Neuron (in vitro differentiated cells): ENCODE measurements at regions not wholly inside any gene's neighbourhood (a gene's known extent, or its start where the extent isn't known, plus 50 kb on each side); places are given as distances from the start of the nearest gene placed in this dataset.

Source experiments
- H2AFZ ChIP-seq: one replicate; pipeline ENCODE4 v1.6.1; 2013; ENCODE audit warnings: low read depth, mild to moderate bottlenecking, inconsistent platforms, low read length, moderate library complexity
- H3K27me3 ChIP-seq: one replicate; pipeline ENCODE4 v1.6.1; 2013; ENCODE audit warnings: low read length; ENCODE audit not compliant: insufficient read depth
- H3K36me3 ChIP-seq: one replicate; pipeline ENCODE4 v1.6.1; 2013; ENCODE audit warnings: low read length; ENCODE audit not compliant: insufficient read depth
- H3K4me1 ChIP-seq: one replicate; pipeline ENCODE4 v1.6.1; 2013; ENCODE audit warnings: low read length; ENCODE audit not compliant: insufficient read depth
- H3K4me3 ChIP-seq: 2 replicates; pipeline ENCODE4 v1.5.1; 2013; ENCODE audit warnings: mild to moderate bottlenecking, low read length, moderate library complexity
- H3K9me3 ChIP-seq: one replicate; pipeline ENCODE4 v1.6.1; 2013; ENCODE audit warnings: low read length

DNA sequence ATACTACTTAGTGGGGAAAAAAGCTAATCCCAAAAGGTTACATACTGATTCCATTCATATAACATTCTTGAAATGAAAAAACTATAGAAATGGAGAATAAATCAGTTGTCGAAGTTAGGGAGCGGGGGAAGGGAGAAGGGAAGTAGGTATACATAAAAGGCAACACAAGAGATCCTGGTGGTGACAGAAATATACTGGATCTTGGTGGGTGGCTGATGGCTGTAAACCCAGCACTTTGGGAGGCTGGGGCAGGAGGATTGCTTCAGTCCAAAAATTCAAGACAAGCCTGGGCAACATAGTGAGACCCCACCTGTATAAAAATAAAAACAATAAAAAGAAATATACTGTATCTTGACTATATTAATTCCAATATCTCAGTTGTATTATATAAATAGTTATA lies 105.7 kb upstream of the LGSN start:
- H3K36me3 ChIP-seq: no peaks in the 10 kb centered on the region

DNA sequence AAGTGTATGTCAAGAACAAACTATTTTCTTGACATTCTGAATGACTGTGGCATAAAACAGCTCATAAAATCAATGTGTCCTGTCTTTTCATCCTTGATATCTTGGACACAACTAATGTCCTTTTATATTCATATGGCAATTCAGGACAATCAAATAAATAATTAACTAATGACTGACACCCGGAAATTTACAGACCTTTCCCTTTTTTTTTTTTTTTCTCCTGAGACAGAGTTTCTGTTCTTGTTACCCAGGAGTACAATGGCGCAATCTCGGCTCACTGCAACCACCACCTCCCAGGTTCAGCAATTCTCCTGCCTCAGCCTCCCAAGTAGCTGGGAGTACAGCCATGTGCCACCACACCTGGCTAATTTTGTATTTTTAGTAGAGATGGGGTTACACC lies 107.1 kb upstream of the LGSN start:
- Histone ChIP-seq H2AFZ (no peak overlapping the region), H3K4me3 (no peak overlapping the region), H3K27me3 (no peaks in the 10 kb centered on the region), H3K4me1 (no peaks in the 10 kb centered on the region), H3K9me3 (no peaks in the 10 kb centered on the region), H3K36me3 (no peaks in the 10 kb centered on the region)

More for the DNA sequence above, 105.7 kb upstream of the LGSN start:
- Histone ChIP-seq H2AFZ (no peak overlapping the region), H3K9me3 (no peaks in the 10 kb centered on the region), H3K4me3 (no peak overlapping the region), H3K4me1 (no peaks in the 10 kb centered on the region), H3K27me3 (no peaks in the 10 kb centered on the region)

DNA sequence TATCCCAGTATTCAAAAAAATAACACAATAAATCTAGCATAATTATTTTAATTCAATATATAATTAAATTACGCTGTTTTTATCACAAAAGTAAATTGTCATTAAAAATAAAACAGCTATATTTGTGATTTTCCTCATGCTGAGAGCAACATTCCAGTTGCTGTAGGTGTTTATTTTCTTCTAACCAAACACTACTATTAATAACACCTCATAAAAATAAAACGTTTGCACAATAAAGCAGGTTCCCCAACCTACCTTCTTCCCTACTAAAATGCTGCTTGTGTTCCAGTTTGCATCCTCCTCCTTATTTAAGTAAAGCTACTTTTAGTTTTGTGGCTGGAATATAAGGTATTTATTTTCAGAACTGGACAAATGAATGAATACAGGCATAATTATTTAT lies 108.2 kb upstream of the LGSN start:
- no peaks in the 10 kb centered on the region for H3K4me1 ChIP-seq

DNA sequence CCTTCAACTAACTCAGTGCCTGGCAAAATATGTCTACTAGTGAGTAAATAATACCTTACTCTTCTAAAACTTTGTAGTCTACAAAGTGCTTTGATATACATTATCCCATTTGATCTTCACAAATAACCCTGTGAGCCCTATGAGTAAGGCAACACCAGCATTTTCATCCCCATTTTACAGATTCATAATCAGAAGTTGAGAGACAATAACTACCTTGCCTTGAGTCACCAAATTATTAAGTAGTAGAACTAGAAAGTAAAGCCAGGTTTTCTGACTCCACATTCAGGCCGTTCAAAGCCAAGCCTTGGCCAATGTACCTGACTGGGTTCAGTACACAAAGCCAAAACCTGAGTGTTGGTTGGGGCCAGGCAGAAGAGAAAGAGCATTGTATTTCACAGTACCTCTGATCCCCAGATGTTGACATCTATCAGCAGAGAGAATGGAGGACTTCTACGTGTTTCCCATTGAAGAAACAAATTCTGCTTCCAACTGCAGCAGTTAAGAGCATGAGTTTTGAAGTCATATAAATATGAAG lies 111.3 kb upstream of the LGSN start:
- H3K4me3 ChIP-seq: no peak overlapping the region

More for the DNA sequence above, 108.2 kb upstream of the LGSN start:
- Histone ChIP-seq H3K27me3 (no peaks in the 10 kb centered on the region), H3K4me3 (no peak overlapping the region), H2AFZ (no peak overlapping the region), H3K36me3 (no peaks in the 10 kb centered on the region), H3K9me3 (no peaks in the 10 kb centered on the region)

DNA sequence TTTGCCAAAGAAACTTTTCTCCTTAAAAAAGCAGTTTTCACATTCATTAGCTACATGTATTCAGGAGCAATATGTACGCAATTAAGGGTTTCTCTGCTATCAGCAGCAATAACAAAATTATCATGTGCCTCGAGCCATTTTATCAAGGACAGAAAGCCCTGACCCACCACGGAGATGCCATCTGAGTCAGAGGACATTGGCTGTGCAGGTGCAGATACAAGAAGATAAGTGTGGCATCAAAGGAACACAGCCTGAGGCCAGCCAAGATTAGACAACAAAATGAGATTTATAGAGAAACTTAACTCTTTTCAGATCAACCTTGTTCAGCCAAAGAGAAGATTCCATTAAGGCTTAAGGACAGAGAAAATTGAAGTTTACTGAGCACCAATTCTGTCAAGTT lies 115.2 kb upstream of the LGSN start:
- no peaks in the 10 kb centered on the region for H3K4me1 ChIP-seq

More for the DNA sequence above, 111.3 kb upstream of the LGSN start:
- Histone ChIP-seq H3K27me3 (no peaks in the 10 kb centered on the region), H3K9me3 (no peaks in the 10 kb centered on the region), H2AFZ (no peak overlapping the region), H3K4me1 (no peaks in the 10 kb centered on the region), H3K36me3 (no peaks in the 10 kb centered on the region)

DNA sequence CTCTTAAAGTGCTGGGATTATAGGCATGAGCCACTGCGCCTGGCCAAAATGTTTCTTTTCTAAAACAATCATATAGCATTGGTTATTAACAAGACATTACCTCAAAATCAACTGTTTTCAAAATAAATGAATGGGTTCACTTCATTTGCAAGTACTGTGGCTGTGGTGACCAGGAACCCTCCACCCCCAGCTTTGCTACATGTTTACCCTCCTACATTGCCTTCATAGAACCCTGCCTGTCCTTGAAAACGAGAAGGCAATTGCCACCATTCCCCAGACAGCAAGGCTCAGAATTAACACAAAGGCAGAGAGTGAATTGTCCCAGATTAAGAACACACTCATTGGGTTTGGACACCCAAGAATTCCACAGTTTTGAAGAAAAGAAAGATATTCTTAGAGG lies 116.6 kb upstream of the LGSN start:
- no peak overlapping the region for H3K4me3 ChIP-seq
- H3K27me3 ChIP-seq: no peaks in the 10 kb centered on the region
- no peaks in the 10 kb centered on the region for H3K9me3 ChIP-seq
- no peak overlapping the region for H2AFZ ChIP-seq
- H3K36me3 ChIP-seq: no peaks in the 10 kb centered on the region
- no peaks in the 10 kb centered on the region for H3K4me1 ChIP-seq

More for the DNA sequence above, 115.2 kb upstream of the LGSN start:
- Histone ChIP-seq H3K9me3 (no peaks in the 10 kb centered on the region), H3K27me3 (no peaks in the 10 kb centered on the region), H2AFZ (no peak overlapping the region), H3K36me3 (no peaks in the 10 kb centered on the region), H3K4me3 (no peak overlapping the region)

DNA sequence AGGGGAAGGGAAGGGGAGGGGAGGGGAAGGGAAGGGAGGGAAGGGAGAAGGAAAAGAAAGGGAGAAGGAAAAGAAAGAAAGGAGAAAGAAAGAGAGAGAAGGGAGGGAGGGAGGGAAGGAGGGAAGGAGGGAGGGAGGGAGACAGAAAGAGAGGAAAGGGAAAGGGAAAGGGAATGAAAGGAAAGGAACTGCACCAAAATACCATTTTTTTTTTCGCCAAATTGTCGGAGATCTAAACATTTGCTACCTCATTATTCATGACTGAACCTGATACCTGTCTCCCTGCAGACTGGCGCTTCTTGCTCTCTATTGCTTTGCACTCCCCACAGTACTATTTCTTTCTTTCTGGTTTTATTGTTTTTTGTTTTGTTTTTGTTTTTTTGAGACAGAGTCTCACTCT lies 117.3 kb upstream of the LGSN start:
- H3K4me1 ChIP-seq: no peaks in the 10 kb centered on the region
- no peaks in the 10 kb centered on the region for H3K9me3 ChIP-seq
- no peaks in the 10 kb centered on the region for H3K36me3 ChIP-seq
- no peak overlapping the region for H3K4me3 ChIP-seq
- H3K27me3 ChIP-seq: no peaks in the 10 kb centered on the region
- no peak overlapping the region for H2AFZ ChIP-seq

DNA sequence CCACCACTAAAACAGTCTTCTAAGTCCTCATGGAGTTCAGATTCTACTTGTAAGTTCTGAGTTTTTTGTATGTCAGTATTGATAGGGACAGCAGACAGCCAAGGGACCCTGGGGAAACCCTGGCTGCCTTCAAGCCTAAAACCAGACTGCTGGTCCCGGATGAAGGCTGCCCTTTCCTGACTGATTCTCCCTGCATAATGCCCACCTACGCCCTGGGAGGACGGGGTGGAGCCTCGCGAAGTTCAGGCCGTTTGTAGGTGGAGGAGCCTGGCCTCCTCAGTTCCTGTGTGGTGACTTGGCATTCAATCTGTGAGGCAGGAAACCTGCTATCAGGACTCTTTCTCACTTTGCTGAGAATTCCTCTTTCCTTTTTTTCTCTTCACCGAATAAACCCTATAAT lies 120.3 kb upstream of the LGSN start:
- Histone ChIP-seq H3K27me3 (no peaks in the 10 kb centered on the region), H3K4me1 (no peaks in the 10 kb centered on the region), H3K4me3 (no peak overlapping the region), H3K36me3 (no peaks in the 10 kb centered on the region), H3K9me3 (no peaks in the 10 kb centered on the region), H2AFZ (no peak overlapping the region)

DNA sequence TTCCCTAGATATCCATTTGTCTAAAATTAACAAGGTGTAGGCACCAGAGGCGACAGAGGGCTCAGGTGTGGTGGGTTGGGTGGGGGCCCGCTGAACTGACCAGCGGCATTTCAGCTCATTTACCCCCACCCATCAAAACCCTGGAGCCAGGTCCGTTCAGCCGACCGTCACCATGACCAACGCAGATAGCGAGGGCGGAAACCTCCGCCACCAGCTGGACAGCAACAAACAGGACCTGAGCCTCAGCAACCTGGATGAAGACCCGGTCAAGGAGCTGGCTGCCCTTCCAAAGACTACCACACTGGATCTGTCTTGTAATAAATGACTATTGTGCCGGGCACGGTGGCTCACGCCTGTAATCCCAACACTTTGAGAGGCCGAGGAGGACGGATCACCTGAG lies 120.8 kb upstream of the LGSN start:
- Histone ChIP-seq H3K27me3 (no peaks in the 10 kb centered on the region), H3K4me3 (no peak overlapping the region), H3K36me3 (no peaks in the 10 kb centered on the region), H3K9me3 (no peaks in the 10 kb centered on the region), H3K4me1 (no peaks in the 10 kb centered on the region), H2AFZ (no peak overlapping the region)

DNA sequence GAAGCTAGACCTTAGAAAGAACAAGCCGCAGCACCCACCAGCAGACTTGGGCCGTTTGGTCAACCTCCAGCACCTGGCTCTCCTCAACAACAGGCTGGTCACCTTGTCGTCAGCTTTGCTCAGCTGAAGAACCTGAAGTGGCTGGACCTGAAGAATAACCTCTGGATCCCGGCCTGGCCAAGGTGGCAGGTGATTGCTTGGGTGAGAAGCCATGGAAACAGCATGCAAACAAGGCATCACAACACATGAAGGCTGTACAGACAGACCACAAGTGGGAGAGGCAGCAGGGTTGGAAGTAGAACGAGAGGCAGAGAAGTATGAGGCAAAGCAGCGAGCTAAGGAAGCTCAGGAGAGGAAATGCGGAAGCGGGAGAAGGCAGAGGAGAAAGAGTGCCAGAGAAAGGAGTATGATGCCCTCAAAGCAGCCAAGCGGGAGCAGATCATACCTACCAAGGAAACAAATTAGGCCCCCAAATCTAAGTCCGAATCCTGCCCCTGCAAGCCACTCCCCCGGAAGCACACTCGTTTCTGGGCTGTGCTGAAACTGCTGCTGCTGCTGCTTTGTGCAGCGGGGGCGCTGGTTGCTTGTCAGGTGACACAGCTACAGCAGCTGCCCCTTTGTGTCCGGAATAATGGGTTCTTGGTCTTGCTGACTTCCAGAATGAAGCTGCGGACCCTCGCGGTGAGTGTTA lies 121.6 kb upstream of the LGSN start:
- Histone ChIP-seq H3K27me3 (no peaks in the 10 kb centered on the region), H3K4me1 (no peaks in the 10 kb centered on the region), H3K36me3 (no peaks in the 10 kb centered on the region), H2AFZ (peak overlapping the region; percentile 1), H3K9me3 (no peaks in the 10 kb centered on the region), H3K4me3 (no peak overlapping the region)

DNA sequence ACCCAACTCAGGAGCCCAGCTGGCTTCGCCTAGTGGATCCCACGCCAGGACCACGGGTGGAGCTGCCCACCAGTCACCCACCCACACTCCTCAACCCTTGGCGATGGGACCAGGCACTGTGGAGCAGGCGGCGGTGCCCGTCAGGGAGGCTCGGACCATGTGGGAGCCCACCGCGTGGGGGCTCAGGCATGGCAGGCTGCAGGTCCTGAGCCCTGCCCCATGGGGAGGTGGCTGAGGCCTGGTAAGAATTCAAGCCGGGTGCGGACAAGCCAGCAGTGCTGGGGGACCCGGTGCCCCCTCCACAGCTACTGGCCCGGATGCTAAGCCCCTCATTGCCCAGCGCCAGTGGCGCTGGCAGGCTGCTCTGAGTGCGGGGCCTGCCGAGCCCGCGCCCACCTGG lies 123.1 kb upstream of the LGSN start:
- H3K4me3 ChIP-seq: no peak overlapping the region
- H2AFZ ChIP-seq: no peak overlapping the region
- H3K4me1 ChIP-seq: no peaks in the 10 kb centered on the region
- no peaks in the 10 kb centered on the region for H3K36me3 ChIP-seq
- H3K27me3 ChIP-seq: no peaks in the 10 kb centered on the region
- no peaks in the 10 kb centered on the region for H3K9me3 ChIP-seq

DNA sequence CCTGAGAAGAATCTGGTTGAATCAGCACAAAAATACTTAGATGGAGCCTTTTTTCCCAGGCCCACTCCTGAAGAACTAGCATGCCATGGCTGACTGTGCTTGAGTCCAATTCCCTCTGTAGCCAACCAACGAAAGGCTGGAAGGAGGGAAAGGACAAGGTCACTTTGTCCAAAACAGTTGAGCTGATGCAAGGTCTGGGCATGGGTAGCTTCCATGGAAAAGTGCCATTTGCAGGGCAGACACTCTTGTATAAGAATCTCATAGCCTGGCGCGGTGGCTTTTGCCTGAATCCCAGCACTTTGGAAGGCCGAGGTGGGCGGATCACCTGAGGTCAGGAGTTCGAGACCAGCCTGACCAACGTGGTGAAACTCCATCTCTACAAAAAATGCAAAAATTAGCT lies 125.0 kb upstream of the LGSN start:
- no peak overlapping the region for H2AFZ ChIP-seq
- no peaks in the 10 kb centered on the region for H3K4me1 ChIP-seq
- no peaks in the 10 kb centered on the region for H3K36me3 ChIP-seq
- H3K9me3 ChIP-seq: no peaks in the 10 kb centered on the region
- no peaks in the 10 kb centered on the region for H3K27me3 ChIP-seq
- no peak overlapping the region for H3K4me3 ChIP-seq

DNA sequence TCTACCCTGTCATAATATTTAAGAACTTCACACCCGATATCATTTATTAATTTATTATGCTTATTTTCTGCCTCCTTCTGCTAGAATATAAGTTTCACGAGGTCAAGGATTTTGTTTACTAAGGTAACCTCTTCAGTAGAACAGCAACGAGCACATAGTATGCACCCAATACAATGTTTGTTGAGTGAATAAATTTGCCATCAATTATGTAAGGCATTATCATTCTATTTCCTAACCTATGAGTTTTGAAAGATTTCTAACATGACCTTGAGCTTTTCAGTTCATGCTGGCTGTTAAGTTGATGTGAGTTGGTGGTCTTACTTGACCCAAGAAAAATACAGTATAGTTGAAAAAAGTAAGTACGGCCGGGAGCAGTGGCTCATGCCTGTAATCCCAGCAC lies 125.9 kb upstream of the LOC128125822 start:
- no peaks in the 10 kb centered on the region for H3K27me3 ChIP-seq
- no peaks in the 10 kb centered on the region for H3K9me3 ChIP-seq

DNA sequence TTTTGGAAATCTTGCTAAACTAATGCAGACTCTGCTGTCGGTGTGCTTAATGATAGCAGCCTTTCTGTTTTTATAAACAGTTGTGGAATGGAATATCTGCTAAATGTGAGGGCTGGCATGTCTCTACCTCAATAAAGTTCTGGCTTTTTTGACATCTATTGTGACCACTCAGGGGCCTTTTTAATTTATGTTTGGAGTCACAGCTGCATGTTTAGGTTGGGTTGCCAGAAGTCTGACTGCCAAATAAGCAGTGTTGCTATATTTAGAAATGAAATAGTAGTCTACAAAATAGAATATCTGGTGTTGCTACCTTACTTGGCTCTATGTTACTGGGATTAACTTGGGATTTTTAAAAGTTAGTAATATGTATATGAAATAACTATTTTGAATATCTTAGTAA lies 125.1 kb upstream of the LOC128125822 start:
- Histone ChIP-seq H3K36me3 (no peaks in the 10 kb centered on the region), H3K27me3 (no peaks in the 10 kb centered on the region), H2AFZ (no peak overlapping the region), H3K9me3 (no peaks in the 10 kb centered on the region), H3K4me3 (no peak overlapping the region), H3K4me1 (no peaks in the 10 kb centered on the region)

More for the DNA sequence above, 125.9 kb upstream of the LOC128125822 start:
- Histone ChIP-seq H3K4me1 (no peaks in the 10 kb centered on the region), H2AFZ (no peak overlapping the region), H3K36me3 (no peaks in the 10 kb centered on the region), H3K4me3 (no peak overlapping the region)
